ENCODE measurements at regions not wholly inside any gene's neighbourhood (a gene's known extent, or its start where the extent isn't known, plus 50 kb on each side); places are given as distances from the start of the nearest gene placed in this dataset.

DNA sequence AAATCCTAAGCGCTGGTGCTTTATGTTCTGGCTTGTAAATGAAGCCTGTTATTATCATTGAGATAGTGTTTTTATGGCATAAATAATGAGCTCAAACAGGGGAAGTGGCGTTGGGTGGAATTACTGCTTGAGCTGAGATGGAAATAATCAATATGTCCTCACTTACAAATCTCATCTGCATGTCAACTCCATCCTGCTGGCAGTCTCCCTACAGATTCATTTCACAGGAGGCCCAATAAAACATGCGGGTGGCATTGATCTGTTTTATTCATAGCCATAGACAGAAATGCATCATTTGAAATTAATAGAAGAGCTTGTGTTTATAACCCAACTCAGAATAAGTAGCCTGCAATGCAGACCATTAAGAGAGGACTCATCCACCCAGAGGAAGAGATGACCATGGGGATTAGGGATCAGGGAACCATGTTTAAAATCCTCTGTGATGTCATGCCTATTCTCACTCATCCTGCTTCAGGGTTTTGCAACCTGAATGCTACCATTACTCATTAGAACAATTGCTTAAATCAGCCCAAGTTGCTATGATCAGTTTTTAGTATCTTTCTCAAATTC, 680.4 kb downstream of the TLR4 start:
- Mint-ChIP-seq H3K4me3 (no peak overlapping the region), H3K9me3 (peaks cover 5% of the 10 kb centered on the region), H3K27ac (ENCODE audit: unreplicated experiment) (no peak overlapping the region), H3K4me1 (no peaks in the 10 kb centered on the region), H3K36me3 (ENCODE audit: low read depth) (peaks cover 2% of the 10 kb centered on the region), H3K27me3 (ENCODE audit: low read depth) (no peaks in the 10 kb centered on the region)
- no peak for DNase-seq (ENCODE audit: low read depth, low spot score)
- TF ChIP-seq, protein P1, sequence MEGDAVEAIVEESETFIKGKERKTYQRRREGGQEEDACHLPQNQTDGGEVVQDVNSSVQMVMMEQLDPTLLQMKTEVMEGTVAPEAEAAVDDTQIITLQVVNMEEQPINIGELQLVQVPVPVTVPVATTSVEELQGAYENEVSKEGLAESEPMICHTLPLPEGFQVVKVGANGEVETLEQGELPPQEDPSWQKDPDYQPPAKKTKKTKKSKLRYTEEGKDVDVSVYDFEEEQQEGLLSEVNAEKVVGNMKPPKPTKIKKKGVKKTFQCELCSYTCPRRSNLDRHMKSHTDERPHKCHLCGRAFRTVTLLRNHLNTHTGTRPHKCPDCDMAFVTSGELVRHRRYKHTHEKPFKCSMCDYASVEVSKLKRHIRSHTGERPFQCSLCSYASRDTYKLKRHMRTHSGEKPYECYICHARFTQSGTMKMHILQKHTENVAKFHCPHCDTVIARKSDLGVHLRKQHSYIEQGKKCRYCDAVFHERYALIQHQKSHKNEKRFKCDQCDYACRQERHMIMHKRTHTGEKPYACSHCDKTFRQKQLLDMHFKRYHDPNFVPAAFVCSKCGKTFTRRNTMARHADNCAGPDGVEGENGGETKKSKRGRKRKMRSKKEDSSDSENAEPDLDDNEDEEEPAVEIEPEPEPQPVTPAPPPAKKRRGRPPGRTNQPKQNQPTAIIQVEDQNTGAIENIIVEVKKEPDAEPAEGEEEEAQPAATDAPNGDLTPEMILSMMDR (conservative IDR thresholded peaks at IDR 0.05) = no peak

DNA sequence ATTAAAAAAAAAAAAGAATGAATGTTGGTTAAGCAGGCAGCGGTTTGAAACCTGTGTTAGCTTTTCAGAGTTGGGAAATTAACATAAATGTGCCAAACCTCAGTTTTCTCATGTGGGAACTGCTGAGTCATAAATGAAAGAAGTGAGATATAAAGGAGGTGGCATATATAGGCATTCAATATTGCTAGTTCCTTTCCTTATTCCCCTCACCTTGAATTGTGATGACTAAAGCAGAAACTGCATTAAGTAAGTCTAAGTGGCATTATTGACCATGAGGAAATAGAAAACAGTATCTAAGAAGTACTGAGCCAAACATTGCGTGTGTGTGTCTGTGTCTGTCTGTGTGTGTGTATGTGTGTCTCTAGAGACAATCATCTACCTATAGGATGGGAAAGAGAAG, 691.2 kb downstream of the TLR4 start:
- H3K4me3 Mint-ChIP-seq = no peak overlapping the region
- TF ChIP-seq, protein P1 (conservative IDR thresholded peaks at IDR 0.05) = no peak
- no peaks in the 10 kb centered on the region for H3K4me1 Mint-ChIP-seq
- no peak overlapping the region for H3K27ac Mint-ChIP-seq (ENCODE audit: unreplicated experiment)
- DNase-seq (ENCODE audit: low read depth, low spot score) = no peak
- H3K27me3 Mint-ChIP-seq (ENCODE audit: low read depth) = no peaks in the 10 kb centered on the region
- no peaks in the 10 kb centered on the region for H3K36me3 Mint-ChIP-seq (ENCODE audit: low read depth)
- no peaks in the 10 kb centered on the region for H3K9me3 Mint-ChIP-seq

DNA sequence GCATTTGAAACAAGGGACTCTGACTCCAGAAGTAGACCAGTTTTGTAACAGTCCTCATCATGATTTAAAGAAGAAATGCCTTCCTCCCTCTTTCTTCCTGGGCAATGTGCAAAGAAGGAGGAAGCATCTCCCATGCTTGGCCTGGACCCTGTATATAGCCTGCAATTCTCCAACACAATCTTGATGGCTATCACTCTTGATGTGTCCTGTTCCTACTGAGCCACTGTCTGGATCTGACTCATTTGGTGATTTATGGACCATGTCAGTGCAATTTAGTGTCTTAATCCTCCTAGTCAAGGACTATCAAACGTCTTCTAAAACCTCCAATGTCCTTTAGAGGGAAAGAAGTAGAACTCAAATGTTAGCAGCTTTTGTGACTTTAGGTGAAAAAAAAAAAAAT, 697.3 kb downstream of the TLR4 start:
- Mint-ChIP-seq H3K4me3 (no peak overlapping the region), H3K9me3 (no peaks in the 10 kb centered on the region), H3K4me1 (no peaks in the 10 kb centered on the region), H3K27me3 (ENCODE audit: low read depth) (no peaks in the 10 kb centered on the region), H3K27ac (ENCODE audit: unreplicated experiment) (no peak overlapping the region), H3K36me3 (ENCODE audit: low read depth) (no peaks in the 10 kb centered on the region)
- TF ChIP-seq, protein P1 (conservative IDR thresholded peaks at IDR 0.05) = no peak
- no peak for DNase-seq (ENCODE audit: low read depth, low spot score)

DNA sequence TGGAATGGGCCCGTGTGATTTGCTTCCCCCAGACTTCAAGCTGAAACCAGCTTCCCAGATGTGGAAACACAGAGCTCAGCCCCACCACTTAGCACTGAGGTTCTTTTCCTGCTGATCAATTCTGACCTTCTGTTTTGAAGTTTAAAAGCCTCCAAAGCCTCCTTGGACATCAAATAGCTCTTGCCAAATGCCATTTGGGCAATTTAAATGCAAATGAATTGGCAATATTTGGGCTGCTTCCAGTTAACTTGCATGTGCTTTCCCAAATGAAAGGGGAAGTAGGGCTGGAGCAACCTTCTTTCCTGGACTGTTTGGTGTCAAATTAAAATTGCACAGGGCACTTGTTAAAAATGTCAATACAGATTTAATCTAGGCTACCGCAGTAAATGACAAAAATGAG, 710.5 kb downstream of the TLR4 start:
- peak overlapping the region; percentile 73 for H3K27ac Mint-ChIP-seq (ENCODE audit: unreplicated experiment)
- no peaks in the 10 kb centered on the region for H3K9me3 Mint-ChIP-seq
- peaks cover 9% of the 10 kb centered on the region for H3K4me1 Mint-ChIP-seq
- H3K4me3 Mint-ChIP-seq = no peak overlapping the region
- H3K27me3 Mint-ChIP-seq (ENCODE audit: low read depth) = no peaks in the 10 kb centered on the region
- DNase-seq (ENCODE audit: low read depth, low spot score) = no peak
- H3K36me3 Mint-ChIP-seq (ENCODE audit: low read depth) = no peaks in the 10 kb centered on the region
- TF ChIP-seq, protein P1 (conservative IDR thresholded peaks at IDR 0.05) = no peak

DNA sequence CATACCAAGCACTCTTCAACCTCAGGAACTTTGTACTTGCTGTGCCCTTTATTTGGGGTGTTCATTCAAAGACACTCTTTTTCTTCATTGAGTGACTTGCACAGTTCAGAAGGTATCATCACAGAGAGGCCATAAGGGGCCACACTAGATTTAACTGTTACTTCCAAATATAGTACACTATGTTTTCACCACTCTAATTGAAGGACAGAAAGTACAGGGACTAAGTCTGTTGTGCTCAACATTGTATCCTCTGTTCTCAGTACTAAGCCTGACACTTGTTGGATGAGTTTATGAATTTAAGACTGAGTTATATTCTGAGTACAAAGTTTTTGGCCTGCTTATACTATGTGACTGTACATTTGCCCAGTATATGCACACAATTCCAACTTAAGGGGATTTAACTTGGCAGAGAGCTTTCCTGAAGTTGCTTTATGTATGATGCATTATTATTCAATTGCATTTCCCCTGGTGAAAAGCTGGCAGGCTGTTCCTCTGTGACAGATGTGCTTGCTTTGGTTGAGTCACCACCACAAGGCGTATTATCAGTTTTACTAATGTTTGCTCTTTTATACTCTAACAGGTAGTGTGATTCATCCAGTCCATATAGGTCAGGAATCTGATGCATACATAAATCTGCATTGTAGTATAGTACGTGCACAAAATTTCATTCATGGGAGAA, 714.8 kb downstream of the TLR4 start:
- no peak for DNase-seq (ENCODE audit: low read depth, low spot score)
- Mint-ChIP-seq H3K9me3 (no peaks in the 10 kb centered on the region), H3K4me3 (no peak overlapping the region), H3K4me1 (peaks cover 9% of the 10 kb centered on the region), H3K27me3 (ENCODE audit: low read depth) (no peaks in the 10 kb centered on the region), H3K27ac (ENCODE audit: unreplicated experiment) (peak overlapping the region; percentile 9), H3K36me3 (ENCODE audit: low read depth) (no peaks in the 10 kb centered on the region)
- TF ChIP-seq, protein P1 (conservative IDR thresholded peaks at IDR 0.05) = no peak
